Head of caudate nucleus (tissue), 42 donors: ENCODE measurements at regions not wholly inside any gene's neighbourhood (a gene's known extent, or its start where the extent isn't known, plus 50 kb on each side); places are given as distances from the start of the nearest gene placed in this dataset.

Experiments
- DNase-seq, 42 donors: peaks; one replicate each; pipeline versions ENCODE4 v3.0.0 to v3.0.0-alpha.2; 2020 to 2021; ENCODE audit warnings: mixed read lengths in 7 of 42
- intact Hi-C: fragments of 100-400 bp; cut with DNase I; formaldehyde crosslinking; loops from one replicate; pipeline ENCODE4 v1.15.0; 2022

- intact Hi-C loops: no loop called here
- DNase-seq: no peak
Observed at GRCh38 chr10:3532644-3533043, 252.4 kb downstream of the KLF6 start.

- no peak for DNase-seq
- intact Hi-C loops: no loop called here
Observed at GRCh38 chr10:3531670-3532069, 253.3 kb downstream of the KLF6 start.

- intact Hi-C loops: no loop called here
- no peak for DNase-seq
Observed at GRCh38 chr10:3530783-3531645, 254.0 kb downstream of the KLF6 start.

GRCh38 chr10:3530346-3530745 is 254.7 kb downstream of the KLF6 start:
- intact Hi-C loops: no loop called here
- DNase-seq: no peak

- intact Hi-C loops: no loop called here
- DNase-seq: no peak
Observed at GRCh38 chr10:3529691-3530090, 255.3 kb downstream of the KLF6 start.

GRCh38 chr10:3528823-3529403 is 256.1 kb downstream of the KLF6 start:
- intact Hi-C loops: no loop called here
- no peak for DNase-seq

- DNase-seq: no peak
- intact Hi-C loops: no loop called here
Observed at GRCh38 chr10:3528271-3528670, 256.7 kb downstream of the KLF6 start.

GRCh38 chr10:3527869-3528268 is 257.1 kb downstream of the KLF6 start:
- DNase-seq: no peak
- intact Hi-C loops: no loop called here

GRCh38 chr10:3526727-3527501 is 258.1 kb downstream of the KLF6 start:
- intact Hi-C loops: no loop called here
- DNase-seq: no peak

- intact Hi-C loops: no loop called here
- no peak for DNase-seq
Observed at GRCh38 chr10:3525832-3526449, 259.1 kb downstream of the KLF6 start.

GRCh38 chr10:3524086-3524960 is 260.7 kb downstream of the KLF6 start:
- intact Hi-C loops: no loop called here

GRCh38 chr10:3523309-3524050 is 261.5 kb downstream of the KLF6 start:
- intact Hi-C loops: no loop called here
- no peak for DNase-seq

More at GRCh38 chr10:3524086-3524960, 260.7 kb downstream of the KLF6 start:
- DNase-seq: no peak

- DNase-seq: peak in 9 of 42 donors; percentile 14 to 64 (median 31)
- intact Hi-C loops: no loop called here
Observed at GRCh38 chr10:3516923-3517255, 268.1 kb downstream of the KLF6 start.

- intact Hi-C loops: no loop called here
- peak in 1 of 42 donors; percentile 19 for DNase-seq
Observed at GRCh38 chr10:3516234-3516922, 268.6 kb downstream of the KLF6 start.

GRCh38 chr10:3514691-3515090 is 270.3 kb downstream of the KLF6 start:
- no peak for DNase-seq
- intact Hi-C loops: no loop called here

- intact Hi-C loops: no loop called here
Observed at GRCh38 chr10:3512263-3512662, 272.7 kb downstream of the KLF6 start.

GRCh38 chr10:3511483-3511882 is 273.5 kb downstream of the KLF6 start:
- intact Hi-C loops: no loop called here
- DNase-seq: no peak

More at GRCh38 chr10:3512263-3512662, 272.7 kb downstream of the KLF6 start:
- no peak for DNase-seq
